Embryonic facial prominence (tissue), 1 donor: ENCODE measurements at regions not wholly inside any gene's neighbourhood (a gene's known extent, or its start where the extent isn't known, plus 50 kb on each side); places are given as distances from the start of the nearest gene placed in this dataset.
"Not testable (repeated sequence)": the region's sequence is repeated elsewhere in the genome, so short reads cannot be mapped to it uniquely, and the experiment has no call there.

Experiments
- DNase-seq: peaks from one replicate; pipeline ENCODE4 v3.0.0-alpha.2; 2016; ENCODE audit errors: extremely low spot score

GRCh38 chr13:111501596-111502535 lies 181.4 kb downstream of the TEX29 start:
- not testable (repeated sequence) for DNase-seq

GRCh38 chr13:111502957-111503356 lies 182.5 kb downstream of the TEX29 start:
- no peak for DNase-seq

GRCh38 chr13:111503376-111503775 lies 182.9 kb downstream of the TEX29 start:
- no peak for DNase-seq

GRCh38 chr13:111503905-111504695 lies 183.7 kb downstream of the TEX29 start:
- DNase-seq: no peak

GRCh38 chr13:111505175-111505777 lies 184.8 kb downstream of the TEX29 start:
- no peak for DNase-seq

GRCh38 chr13:111506125-111506524 lies 185.7 kb downstream of the TEX29 start:
- no peak for DNase-seq

- no peak for DNase-seq
Observed at GRCh38 chr13:111506621-111507020, 186.2 kb downstream of the TEX29 start.

GRCh38 chr13:111508164-111508870 lies 187.9 kb downstream of the TEX29 start:
- no peak for DNase-seq

GRCh38 chr13:111508902-111509509 lies 188.6 kb downstream of the TEX29 start:
- DNase-seq: no peak

GRCh38 chr13:111510502-111511218 lies 190.2 kb downstream of the TEX29 start:
- DNase-seq: no peak

GRCh38 chr13:111511219-111511732 lies 190.8 kb downstream of the TEX29 start:
- DNase-seq: no peak

GRCh38 chr13:111511805-111512504 lies 191.5 kb downstream of the TEX29 start:
- DNase-seq: no peak

GRCh38 chr13:111512707-111513106 lies 192.3 kb downstream of the TEX29 start:
- DNase-seq: no peak

- no peak for DNase-seq
Observed at GRCh38 chr13:111513766-111514609, 193.5 kb downstream of the TEX29 start.

GRCh38 chr13:111514610-111515306 lies 194.3 kb downstream of the TEX29 start:
- DNase-seq: no peak

- no peak for DNase-seq
Observed at GRCh38 chr13:111515307-111515617, 194.8 kb downstream of the TEX29 start.

GRCh38 chr13:111515635-111516034 lies 195.2 kb downstream of the TEX29 start:
- no peak for DNase-seq
